ENCODE measurements at regions not wholly inside any gene's neighbourhood (a gene's known extent, or its start where the extent isn't known, plus 50 kb on each side); places are given as distances from the start of the nearest gene placed in this dataset.
"Not testable (repeated sequence)": the region's sequence is repeated elsewhere in the genome, so short reads cannot be mapped to it uniquely, and the experiment has no call there.

DNA sequence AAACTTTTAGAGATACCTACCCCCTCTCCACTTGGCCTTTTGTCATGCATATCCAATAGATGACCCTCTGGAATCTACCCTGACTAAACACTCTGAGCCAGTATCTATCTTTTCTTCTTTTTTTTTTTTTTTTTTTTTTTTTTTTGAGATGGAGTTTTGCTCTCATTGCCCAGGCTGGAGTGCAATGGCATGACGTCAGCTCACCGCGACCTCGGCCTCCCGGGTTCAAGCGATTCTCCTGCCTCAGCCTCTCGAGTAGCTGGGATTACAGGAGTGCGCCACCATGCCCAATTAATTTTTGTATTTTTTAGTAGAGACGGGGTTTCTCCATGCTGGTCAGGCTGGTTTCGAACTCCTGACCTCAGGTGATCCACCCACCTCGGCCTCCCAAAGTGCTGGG, 50.8 kb upstream of the GRIN2B start:
- not testable (repeated sequence) for DNase-seq (ENCODE audit: low read depth)

DNA sequence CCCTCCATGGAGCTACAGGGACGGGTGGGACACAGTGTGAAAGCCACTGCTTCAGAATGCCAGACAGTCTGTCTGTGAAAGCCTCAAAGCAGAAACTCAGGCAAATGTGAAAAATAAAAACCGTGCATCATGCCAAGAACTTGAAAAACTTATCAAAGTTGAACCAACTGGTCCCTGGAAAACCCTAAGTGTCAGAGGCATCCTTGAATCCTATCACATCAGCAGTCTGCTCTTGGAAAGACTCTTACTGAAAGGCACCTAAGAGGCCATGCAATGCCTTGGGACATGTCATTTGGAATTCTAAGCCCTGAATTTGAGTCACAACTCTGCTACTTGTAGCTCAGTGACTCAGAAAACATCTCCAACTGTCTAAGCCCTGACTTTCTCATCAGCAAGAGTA, 62.4 kb upstream of the GRIN2B start:
- DNase-seq (ENCODE audit: low read depth): no peak

- DNase-seq (ENCODE audit: low read depth): no peak
These were observed 67.6 kb upstream of the GRIN2B start for GRCh38 chr12:14048941-14049545.

DNA sequence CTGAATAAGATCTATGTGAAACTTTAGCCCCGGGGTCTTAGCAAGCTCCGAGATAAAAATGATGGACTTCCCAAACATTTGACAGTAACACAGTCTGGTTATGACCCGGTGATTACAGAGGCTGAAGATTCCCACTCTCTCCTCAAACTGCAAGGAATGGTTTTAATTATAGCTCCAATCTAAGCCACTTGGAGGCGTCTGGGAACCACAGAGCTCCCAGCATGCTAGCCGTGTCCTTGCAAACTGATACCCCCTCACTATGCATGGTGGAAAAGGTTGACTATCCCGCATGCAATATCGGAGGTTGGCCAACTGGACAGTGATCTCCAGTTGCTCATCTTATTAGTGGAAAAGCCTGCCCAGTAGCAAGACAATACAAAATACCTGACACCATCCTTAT, 76.5 kb upstream of the GRIN2B start:
- DNase-seq (ENCODE audit: low read depth): no peak

- DNase-seq (ENCODE audit: low read depth): no peak
These were observed 77.3 kb upstream of the GRIN2B start for GRCh38 chr12:14058717-14059116.

GRCh38 chr12:14059548-14059947, 78.1 kb upstream of the GRIN2B start:
- no peak for DNase-seq (ENCODE audit: low read depth)

DNA sequence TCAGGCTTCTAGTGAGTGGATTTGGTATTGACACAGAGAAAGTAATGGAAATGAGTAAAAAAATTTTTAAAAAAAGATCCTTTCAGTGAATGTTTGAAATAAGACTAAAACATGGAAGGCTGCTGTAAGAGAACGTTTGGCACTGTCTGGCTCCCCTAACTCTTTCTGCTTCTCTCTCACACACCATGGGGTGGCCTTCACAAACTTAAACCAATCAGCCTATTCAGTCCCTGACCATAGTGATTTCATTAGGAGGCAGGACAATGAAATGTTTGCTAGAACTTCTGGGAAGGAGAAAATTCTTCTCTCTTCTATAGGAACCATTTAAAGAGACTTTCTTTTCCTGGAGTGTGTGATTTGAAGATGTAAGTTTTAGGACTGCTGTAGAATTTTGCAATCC, 84.2 kb upstream of the GRIN2B start:
- no peak for DNase-seq (ENCODE audit: low read depth)

GRCh38 chr12:14066021-14066420, 84.6 kb upstream of the GRIN2B start:
- peak; percentile 47 for DNase-seq (ENCODE audit: low read depth)

DNA sequence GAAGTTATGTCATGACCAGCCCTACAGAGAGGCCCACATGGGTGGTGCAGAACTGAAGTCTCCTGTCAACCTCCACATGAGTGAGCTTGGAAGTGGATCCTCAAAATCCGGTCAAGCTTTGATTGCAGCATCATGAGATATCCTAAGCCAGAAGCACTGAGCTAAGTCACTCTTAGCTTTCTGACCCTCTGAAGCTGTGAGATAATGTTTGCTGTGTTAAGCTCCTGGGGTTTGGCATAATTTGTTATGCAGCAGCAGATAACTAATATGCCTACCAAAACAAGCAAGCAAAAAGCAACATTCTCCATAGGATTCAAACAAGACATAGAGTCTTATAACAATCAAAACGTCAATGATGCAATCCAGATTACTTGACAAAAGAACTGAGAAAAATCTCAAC, 87.6 kb upstream of the GRIN2B start:
- DNase-seq (ENCODE audit: low read depth): no peak

DNA sequence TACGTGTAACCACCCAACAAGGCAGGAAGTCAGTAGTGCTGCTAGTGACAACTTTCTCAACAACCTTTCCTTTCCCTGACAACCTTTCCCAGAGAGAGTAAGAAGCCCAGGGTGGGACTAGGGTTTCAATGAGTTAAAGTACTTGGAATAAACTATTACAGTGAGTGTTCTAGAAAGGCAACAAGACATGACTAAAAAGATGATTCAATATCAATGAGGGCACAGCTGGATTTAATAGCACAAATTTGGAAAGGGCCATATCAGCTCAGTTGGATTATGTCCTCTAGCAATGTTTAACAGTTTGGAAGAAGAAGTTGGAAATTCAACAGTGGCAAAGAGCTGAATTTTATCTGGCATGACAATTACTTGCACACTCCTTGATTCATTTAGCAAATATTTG, 90.4 kb upstream of the GRIN2B start:
- no peak for DNase-seq (ENCODE audit: low read depth)

- no peak for DNase-seq (ENCODE audit: low read depth)
These were observed 91.6 kb upstream of the GRIN2B start for GRCh38 chr12:14072987-14073386.

DNA sequence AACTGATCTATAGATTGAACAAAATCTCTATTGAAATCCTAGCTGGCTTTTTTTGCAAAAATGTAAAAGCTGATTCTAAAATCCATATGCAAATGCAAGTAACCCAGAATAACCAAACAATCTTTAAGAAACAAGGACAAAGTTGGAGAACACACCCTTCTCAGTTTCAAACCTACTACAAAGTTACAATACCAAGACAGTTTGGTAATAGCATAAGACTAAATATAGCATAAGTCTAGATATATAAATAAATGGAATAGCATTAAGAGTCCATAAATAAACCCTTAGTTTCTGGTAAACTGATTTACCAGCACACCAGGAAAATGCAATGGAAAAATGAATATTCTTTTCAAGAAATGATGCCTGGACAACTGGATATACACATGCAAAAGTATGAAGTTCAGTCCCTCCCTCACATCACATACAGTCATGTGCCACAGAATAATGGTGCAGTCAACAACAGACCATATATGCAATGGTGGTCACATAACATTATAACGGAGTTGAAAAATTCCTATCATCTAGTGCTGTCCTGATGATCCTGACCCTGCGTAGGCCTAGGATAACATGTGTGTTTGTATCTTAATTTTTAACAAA, 94.5 kb upstream of the GRIN2B start:
- no peak for DNase-seq (ENCODE audit: low read depth)

GRCh38 chr12:14076538-14076937, 95.1 kb upstream of the GRIN2B start:
- no peak for DNase-seq (ENCODE audit: low read depth)

- DNase-seq (ENCODE audit: low read depth): no peak
These were observed 105.4 kb upstream of the GRIN2B start for GRCh38 chr12:14086838-14087237.

DNA sequence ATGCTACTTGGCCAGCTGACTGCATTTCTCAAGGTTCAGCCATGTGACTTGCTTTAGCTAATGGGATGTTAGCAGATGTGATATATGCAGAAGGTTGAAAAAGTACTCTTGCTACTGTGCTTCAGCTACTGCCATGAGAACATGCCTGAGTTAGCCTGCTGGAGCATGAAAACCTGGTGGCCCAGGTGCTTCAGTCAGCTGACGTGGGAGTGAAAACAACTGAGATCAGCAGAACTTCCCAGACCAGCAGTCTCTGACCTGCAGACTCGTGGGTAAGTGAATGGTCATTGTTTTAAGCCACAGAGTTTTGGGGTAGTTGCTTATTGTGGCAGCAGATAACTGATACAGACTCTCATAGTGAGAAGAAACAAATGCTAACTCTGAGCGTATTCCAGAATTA, 118.6 kb upstream of the GRIN2B start:
- DNase-seq (ENCODE audit: low read depth): no peak

GRCh38 chr12:14101556-14101955, 120.2 kb upstream of the GRIN2B start:
- not testable (repeated sequence) for DNase-seq (ENCODE audit: low read depth)

DNA sequence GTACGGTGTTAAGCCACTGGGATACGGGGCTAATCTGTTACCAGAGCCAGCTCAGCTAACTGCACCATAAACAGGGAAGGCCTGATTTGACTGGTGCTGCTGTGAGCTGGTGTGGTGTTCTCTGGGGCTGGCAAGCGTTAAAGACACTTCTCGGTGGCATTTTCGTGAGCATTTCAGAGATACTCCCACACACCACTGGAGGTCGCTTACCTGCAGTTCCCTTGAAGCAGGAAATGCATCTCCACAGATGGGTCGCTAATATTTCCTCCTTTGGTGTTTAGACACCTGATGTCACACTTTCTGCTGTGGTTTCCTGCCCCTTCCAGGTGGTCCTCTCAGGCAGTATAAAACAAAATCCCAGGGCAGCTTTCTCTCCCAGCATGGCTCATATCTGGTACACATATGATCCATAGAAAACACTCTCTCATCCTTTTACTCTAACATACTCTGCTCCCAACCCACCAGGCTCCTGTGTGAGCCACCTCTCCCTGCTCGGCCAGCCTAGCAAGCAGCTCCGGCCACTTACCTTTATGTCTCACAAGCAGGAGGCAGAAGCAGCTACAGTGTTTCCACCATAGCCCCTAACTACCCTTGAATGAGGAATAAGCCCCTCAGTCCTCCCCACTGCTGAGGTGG, 129.9 kb upstream of the GRIN2B start:
- DNase-seq (ENCODE audit: low read depth): peak; percentile 28

DNA sequence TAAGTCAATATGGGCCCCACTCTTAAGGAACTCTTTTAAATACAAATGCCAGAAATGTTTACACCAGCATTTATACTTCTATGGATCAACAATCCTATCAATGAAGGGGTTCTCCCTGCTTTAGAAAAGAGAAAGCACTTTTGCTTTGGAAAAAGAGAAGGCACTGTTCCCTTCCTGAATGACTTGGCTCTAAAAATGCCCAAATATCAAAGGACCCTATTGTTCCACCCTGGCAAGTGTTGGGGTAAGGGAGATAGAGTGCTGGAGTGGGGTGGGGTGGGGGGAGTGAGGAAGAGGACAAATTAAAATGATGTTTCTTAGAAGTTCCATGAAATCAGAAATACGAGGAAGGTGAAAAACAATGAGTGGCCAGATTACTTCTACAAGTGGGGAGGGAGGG, 131.6 kb upstream of the GRIN2B start:
- DNase-seq (ENCODE audit: low read depth): no peak

GRCh38 chr12:14126692-14127091, 145.3 kb upstream of the GRIN2B start:
- no peak for DNase-seq (ENCODE audit: low read depth)

DNA sequence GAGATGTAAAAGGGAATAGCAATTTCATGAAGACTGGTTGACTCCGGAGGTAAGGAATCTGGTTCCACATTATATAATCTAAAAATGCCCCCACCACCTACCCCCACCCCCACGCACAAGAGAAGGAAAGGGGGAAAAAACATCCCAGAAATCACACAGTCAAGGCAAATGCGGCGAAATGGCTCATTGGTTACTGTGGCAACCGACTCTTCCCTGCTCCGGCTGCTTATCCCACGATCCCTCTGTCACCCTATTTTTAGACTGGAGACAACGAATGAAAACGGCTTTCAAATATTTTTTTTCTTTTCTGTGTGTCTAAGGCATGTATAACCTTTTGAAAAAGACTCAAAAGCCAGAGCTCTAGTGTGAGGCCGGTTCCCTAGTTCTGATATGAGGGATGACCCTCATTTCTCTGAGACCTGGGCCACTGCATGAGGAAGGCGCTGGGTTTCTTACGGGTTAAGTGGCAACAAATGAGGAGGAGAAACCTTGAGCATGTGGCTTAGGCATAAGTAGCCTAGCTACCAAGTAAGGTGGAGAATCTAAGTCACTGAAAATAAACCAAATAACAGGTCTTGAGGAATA, 148.3 kb upstream of the GRIN2B start:
- DNase-seq (ENCODE audit: low read depth): no peak

- peak; percentile 32 for DNase-seq (ENCODE audit: low read depth)
These were observed 154.6 kb upstream of the GRIN2B start for GRCh38 chr12:14135996-14136395.

DNA sequence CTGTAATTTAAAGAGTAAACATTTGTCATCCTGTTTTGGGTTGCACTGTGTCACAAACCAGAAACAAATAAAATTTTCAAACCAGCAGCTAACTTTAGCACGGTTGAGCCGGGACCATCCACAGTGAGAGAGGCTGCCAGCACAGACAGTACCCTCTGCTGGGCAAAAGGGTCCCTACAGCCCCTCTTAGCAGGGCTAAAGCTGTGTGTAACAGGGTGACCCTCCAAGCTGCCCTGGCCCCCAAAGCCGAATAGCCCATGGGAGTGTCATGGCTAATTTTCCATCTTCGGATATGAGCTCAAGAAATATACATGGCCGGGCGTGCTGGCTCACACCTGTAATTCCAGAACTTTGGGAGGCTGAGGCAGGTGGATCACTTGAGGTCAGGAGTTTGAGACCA, 157.1 kb upstream of the GRIN2B start:
- no peak for DNase-seq (ENCODE audit: low read depth)
